Activated CD8-positive, alpha-beta memory T cell treated with anti-CD3 and anti-CD28 coated beads for 36 hours (primary cell): ENCODE measurements at regions not wholly inside any gene's neighbourhood (a gene's known extent, or its start where the extent isn't known, plus 50 kb on each side); places are given as distances from the start of the nearest gene placed in this dataset.

Experiments
- CTCF ChIA-PET: fragments of 350-600 bp; sonication (Branson Sonifier 250); formaldehyde crosslinking; loops from one replicate; lab custom pipeline; 2021; ENCODE audit warnings: antibody characterized with exemption; lab: Charles Lee
- POLR2A ChIA-PET: fragments of 350-600 bp; sonication (Branson Sonifier 250); formaldehyde crosslinking; loops from one replicate; lab custom pipeline; 2021; ENCODE audit warnings: antibody characterized with exemption; lab: Charles Lee

GRCh38 chr7:41051062-41051461, 651.8 kb downstream of the INHBA start:
- ChIA-PET POLR2A (no interaction called here), CTCF (no interaction called here)

DNA sequence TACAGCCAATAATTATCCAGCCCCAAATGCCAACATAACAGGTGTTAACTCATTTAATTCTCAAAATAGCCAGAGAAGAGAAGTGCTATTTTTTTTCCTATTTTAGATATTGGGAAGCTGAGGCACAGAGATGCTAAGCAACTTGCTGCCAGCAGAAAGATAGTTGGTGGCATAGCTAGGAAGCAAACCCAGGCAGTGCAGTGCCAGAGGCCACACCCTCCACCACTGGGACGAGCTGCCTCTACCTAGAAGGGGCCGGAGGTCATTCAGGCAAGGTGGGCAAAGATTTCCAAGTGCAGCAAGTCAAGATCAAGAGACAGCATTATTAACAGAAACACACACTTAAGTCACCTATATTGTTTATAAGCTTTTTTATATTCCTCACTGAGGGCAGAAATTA, 654.1 kb downstream of the INHBA start:
- POLR2A ChIA-PET: no interaction called here
- CTCF ChIA-PET: no interaction called here

GRCh38 chr7:41047789-41048191, 655.1 kb downstream of the INHBA start:
- ChIA-PET POLR2A (no interaction called here), CTCF (no interaction called here)

DNA sequence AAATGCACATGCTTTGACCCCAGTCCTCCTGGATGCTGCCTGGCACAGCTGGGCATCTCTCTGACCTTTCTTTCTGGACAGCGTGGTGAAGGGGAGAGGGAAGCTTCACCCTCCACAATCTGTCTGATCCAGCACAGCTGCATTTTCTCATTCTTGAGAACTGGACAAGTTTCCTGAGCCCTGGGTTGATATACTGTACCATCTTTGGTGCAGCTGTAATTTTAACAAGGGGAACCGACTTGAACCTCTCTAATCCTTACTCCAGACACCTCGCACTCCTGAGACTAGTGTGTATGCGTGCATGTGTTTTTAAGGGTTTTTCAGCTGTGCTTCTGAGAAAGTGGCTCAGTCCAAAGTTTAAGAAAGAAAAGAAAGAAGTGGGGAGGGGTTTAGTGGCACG, 655.7 kb downstream of the INHBA start:
- ChIA-PET CTCF (no interaction called here), POLR2A (no interaction called here)

GRCh38 chr7:41046776-41047175, 656.1 kb downstream of the INHBA start:
- POLR2A ChIA-PET: no interaction called here
- CTCF ChIA-PET: no interaction called here

DNA sequence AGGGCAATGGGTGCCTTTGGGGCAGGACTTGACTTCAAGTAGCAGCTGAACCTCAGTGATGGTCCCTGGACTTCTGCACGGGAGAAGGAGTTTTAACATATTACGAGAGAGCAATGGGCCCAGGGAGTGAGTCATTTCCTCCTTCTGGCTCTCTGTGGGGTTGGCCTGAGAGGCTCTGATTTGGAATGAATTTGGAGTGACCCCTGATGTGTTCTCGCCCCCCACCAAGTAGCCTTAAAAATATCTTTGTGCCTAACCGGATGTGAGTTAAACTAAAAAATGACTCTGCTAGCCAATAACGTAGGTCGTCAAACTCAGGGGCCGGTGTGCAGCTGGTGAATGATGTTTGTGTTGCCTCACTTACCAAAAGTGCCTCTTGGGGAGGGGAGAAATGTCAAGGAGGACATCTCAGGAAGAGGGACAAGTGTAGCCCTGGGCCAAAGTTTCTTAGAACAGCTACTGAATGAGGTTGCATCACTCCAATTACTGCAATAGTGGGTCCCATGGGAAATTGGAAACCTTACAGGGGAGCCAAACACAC, 656.6 kb downstream of the INHBA start:
- POLR2A ChIA-PET: no interaction called here
- CTCF ChIA-PET: no interaction called here

DNA sequence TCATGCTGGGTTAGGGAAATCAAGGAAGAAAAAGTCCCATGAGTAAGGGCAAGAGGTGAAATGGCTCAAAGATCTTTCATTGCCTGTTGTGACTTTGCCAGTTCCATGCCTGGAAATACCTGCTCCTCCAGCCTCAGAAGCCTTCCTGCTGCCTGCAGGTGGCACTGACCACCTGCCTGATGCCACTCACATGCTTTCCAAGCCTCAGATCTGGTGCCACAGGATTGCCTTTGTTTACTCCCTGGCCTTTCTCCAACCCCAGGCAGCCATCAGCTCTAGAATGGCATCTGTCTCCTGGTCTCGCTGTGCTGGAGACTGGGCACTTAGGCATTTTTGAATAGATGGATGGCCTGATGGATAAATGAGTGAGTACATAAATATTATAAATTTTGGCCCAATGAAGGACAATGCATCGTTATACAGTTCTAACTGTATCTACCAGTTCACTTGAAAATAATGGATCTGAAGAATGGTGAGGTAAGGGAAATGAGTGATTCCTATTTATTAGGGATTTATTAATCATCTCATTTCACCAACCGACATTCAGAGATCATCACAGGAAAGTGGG, 657.2 kb downstream of the INHBA start:
- POLR2A ChIA-PET: no interaction called here
- CTCF ChIA-PET: no interaction called here

DNA sequence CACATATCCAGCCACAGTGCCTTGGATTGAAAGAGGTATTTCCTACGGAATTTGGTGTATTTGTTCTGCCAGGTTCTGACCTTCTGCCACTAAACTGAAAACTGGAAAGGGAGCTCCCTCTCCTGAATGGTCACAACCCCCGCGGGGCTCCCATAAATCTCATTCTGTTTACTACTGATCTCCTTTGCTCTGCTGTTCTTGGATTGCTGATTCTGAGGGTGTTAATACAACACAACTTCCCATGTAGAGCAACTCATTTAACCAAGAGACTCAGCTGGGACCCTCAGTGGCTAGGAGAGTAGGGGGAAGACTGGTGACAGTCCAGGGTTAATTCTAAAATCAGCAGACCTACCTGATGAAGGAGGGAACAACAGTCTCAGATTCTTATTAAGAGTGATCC, 662.9 kb downstream of the INHBA start:
- ChIA-PET CTCF (no interaction called here), POLR2A (no interaction called here)

DNA sequence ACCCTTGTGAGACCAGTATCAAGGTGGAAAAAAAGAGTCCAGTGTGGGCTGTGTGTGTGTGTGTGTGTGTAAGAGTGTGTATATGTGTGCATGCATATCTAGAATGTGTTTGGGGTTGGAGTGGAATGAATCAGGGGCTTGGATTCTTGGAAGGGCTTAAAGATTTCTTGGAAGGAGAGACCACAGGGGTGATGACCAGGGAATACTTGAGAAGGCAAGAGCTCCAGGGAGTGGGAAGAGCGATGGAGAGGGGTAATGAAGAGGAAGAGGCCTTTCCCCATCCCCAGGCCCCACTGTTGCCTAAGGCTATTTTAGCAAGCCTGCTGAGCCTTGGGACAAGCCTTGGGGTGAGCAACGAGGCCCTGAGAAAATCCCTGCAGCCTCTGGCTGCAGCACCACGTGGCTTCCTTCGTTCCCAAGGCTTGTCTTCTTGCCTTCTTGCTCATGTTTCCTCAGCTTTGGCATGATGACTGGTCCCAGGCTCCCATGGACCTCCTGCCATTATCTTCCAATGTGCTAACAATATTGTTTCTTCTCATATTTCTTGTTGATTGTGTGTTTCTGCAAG, 663.4 kb downstream of the INHBA start:
- ChIA-PET POLR2A (no interaction called here), CTCF (no interaction called here)

DNA sequence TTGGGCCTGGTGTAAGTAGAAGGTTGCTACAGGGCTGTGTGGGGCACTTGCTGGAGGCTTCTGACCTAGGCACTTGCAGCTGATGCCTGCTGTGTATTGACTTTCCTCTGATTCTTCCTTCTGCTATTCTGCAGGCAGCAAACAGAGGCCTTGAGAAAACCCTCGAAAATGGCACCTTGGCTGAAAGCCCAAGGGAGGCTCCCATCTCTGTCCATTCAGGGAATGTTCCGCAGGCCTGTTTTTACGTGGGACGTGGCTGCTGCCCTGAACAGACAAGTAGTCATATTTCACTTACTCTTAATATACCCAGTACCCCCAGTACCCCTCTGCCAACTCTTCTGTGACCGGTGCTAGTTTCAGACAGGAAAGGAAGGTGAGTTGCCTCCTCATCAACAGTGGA, 664.7 kb downstream of the INHBA start:
- ChIA-PET CTCF (no interaction called here), POLR2A (no interaction called here)

- CTCF ChIA-PET: no interaction called here
- POLR2A ChIA-PET: no interaction called here
Measured at GRCh38 chr7:41037691-41038090, 665.2 kb downstream of the INHBA start.

GRCh38 chr7:41035794-41036193, 667.1 kb downstream of the INHBA start:
- CTCF ChIA-PET: no interaction called here
- POLR2A ChIA-PET: no interaction called here

DNA sequence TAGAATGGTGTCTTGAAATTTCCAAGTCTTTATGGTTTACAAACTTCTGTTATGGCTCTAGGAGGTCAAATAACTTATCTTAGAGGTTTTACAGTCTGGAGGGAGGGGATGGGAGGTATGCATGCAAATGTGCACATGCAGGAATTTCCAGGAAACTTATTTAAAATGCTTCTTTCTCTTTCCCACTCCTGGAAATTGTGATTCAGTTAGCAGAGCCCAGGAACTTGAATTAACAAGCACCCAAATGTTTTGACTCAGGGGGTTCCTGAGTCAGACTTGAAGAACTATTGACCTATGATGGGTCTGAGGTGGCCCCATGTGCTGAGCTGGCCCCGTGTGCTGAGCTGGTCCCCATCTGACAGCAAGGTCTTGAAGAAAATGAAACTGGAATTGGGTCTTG, 669.4 kb downstream of the INHBA start:
- ChIA-PET POLR2A (no interaction called here), CTCF (no interaction called here)

- POLR2A ChIA-PET: no interaction called here
- CTCF ChIA-PET: no interaction called here
Measured at GRCh38 chr7:41030673-41031072, 672.2 kb downstream of the INHBA start.

DNA sequence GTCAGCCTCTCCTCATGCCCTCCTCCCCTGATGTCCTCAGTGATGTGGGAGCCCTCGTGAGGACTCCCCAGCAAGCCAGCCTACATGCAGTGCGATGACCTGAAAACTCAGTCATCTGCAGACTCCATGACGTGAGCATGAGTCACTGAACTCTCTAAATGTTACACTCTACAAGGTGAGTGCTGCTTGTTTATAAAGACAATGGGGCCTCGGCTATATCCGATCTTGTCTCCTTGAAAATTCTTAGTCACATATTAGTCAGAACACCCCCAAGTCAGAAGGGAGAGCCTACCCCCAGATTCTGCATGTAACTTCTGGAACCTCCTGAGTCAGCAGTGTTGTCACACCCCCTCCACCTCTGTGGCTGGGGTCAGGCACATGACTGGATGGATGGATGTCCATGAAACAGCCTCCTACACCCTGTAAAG, 673.8 kb downstream of the INHBA start:
- POLR2A ChIA-PET: no interaction called here
- CTCF ChIA-PET: no interaction called here

DNA sequence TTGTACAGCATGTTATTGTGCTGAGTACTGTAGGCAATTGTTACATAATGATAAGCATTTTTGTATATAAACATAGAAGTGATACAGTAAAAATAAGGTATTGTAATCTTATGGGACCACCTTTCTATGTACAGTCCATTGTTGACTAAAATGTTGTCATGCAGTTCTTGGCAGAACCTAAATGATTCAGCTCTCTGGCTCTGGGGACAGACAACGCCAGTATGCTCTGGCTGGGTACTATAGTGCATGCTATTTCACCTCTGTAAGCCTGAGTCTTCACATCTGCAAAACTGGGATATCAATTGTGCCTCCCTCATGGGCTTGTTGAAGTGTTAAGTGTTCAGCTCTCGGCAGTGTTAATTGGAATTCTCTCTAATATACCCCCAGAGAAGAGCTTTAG, 674.3 kb downstream of the INHBA start:
- ChIA-PET CTCF (no interaction called here), POLR2A (no interaction called here)

DNA sequence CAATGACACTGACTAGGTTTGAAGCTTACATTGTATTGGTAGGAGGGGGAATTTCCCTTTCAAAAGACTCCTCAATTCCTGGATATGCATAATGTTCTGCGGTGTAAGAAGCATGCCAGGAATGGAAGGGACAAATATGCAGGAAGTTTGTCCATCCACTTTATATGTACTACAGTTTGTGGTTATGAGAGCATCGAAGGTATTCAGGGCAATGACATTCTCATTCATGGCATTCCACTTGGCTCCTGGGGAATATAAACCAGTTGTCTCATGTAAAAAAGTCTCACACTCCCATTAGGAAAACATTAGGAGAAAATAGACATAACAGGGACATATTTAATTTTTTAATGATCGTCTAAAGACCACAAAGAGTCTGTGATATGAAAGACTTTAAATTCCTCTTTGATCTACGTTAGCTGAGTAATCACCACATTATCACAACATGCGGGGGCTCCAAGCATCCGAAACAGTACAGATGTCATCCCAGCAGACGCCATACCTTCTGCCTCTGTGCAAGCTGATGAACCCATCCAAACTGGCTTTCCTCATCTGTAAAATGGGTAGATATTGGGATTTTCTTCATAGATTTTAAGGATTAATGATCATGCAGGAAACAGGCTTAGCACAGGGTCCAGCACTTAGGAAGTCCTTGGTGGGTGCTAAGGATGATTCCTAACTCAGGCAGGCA, 675.3 kb downstream of the INHBA start:
- ChIA-PET POLR2A (no interaction called here), CTCF (no interaction called here)

DNA sequence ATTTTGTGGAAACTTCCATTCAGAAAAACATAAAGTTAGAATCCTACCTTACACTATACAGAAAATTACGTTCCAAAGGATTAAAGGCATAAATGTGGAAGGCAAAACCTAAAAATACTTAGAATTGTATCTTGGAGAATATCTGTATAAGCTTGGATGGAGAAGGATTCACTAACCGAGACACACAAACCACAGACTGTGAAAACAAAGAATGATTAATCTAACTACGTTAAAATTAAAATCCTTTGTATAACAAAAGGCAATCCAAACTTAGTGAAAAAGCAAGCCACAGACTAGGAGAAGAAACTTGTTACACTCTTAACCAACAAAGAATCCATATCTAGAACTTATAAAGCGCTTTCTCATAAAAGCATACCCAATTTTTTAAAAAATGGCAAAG, 678.8 kb downstream of the INHBA start:
- CTCF ChIA-PET: no interaction called here
- POLR2A ChIA-PET: no interaction called here

- CTCF ChIA-PET: no interaction called here
- POLR2A ChIA-PET: no interaction called here
Measured at GRCh38 chr7:41020056-41020455, 682.8 kb downstream of the INHBA start.

DNA sequence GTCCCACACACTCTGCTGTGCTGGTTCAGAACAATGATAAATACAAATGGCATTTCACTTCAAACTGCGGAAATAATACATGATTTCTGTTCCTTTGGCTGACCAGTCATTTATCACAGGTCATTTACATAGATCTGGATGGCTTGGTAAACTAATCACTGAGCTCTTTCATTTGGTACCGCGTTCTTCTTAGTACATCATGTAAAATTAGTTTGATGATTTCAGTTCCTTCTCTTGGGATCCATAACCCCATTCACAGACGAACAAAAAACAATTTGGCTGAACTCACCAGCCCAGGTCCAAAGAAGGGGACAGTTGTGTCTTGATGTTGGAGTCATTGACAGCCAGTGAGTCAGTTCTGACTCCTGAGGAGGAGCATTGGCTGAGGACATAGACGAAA, 689.8 kb downstream of the INHBA start:
- ChIA-PET CTCF (no interaction called here), POLR2A (no interaction called here)

GRCh38 chr7:41012041-41012440, 690.8 kb downstream of the INHBA start:
- CTCF ChIA-PET: no interaction called here
- POLR2A ChIA-PET: no interaction called here
